GM12878 (cell line): ENCODE measurements at regions not wholly inside any gene's neighbourhood (a gene's known extent, or its start where the extent isn't known, plus 50 kb on each side); places are given as distances from the start of the nearest gene placed in this dataset.

Source experiments
- ATAC-seq: fragments of 200-7000 bp; cut with Tn5 transposase; 3 replicates; pipeline ENCODE4 v1.9.1; 2020; ENCODE audit warnings: mild to moderate bottlenecking, moderate library complexity
- BruUV-seq: library from RNA; stranded (reverse); fragments of 400-500 nt; replicated peaks from 2 replicates; lab custom pipeline; 2021; lab: Mats Ljungman, UMichigan
- CTCF ChIA-PET: fragments of 300-600 bp; sonication (Branson Sonifier 250); formaldehyde crosslinking; extraction: SDS; loops from one replicate; lab custom pipeline; 2021; ENCODE audit warnings: inconsistent platforms; lab: Yijun Ruan, JAX
- POLR2A ChIA-PET: fragments of 350-600 bp; formaldehyde crosslinking; extraction: SDS; loops from one replicate; lab custom pipeline; 2021; ENCODE audit warnings: inconsistent platforms; lab: Charles Lee
- RAD21 ChIA-PET: fragments of 300-600 bp; sonication (Branson Sonifier 250); formaldehyde crosslinking; loops from one replicate; lab custom pipeline; 2023; ENCODE audit warnings: antibody characterized with exemption; ENCODE audit not compliant: unreplicated experiment; lab: Charles Lee
- SMC1A ChIA-PET: fragments of 300-600 bp; sonication (Branson Sonifier 250); formaldehyde crosslinking; loops from one replicate; lab custom pipeline; 2023; ENCODE audit not compliant: unreplicated experiment, uncharacterized antibody; lab: Charles Lee
- DNase-seq: peaks from one replicate; pipeline ENCODE4 v3.0.0-alpha.2; 2011; ENCODE audit warnings: low read depth, low spot score
- FAIRE-seq: peaks from 3 replicates; lab custom pipeline; 2011; peaks lifted over from hg19 to GRCh38; lab: Jason Lieb, UNC
- H2AFZ ChIP-seq: 2 replicates; pipeline ENCODE4 v1.6.0; 2011; ENCODE audit warnings: low read depth, low read length, control low read depth; ENCODE audit not compliant: control insufficient read depth
- H3K27ac ChIP-seq: 2 replicates; pipeline ENCODE4 v1.5.1; 2011; ENCODE audit warnings: control low read depth; ENCODE audit not compliant: control insufficient read depth, insufficient read depth
- H3K27me3 ChIP-seq, 2 experiments: replicated peaks in 1 of 2; 2 replicates each; pipeline versions ENCODE4 v1.6.0 to v1.6.1; 2011; ENCODE audit warnings: low read length in 1 of 2; ENCODE audit not compliant: control insufficient read depth in 2 of 2, insufficient read depth in 2 of 2
- H3K36me3 ChIP-seq, 2 experiments: 2 replicates each; pipeline ENCODE4 v1.5.1; 2011; ENCODE audit warnings: low read length in 1 of 2; ENCODE audit not compliant: control insufficient read depth in 2 of 2, insufficient read depth in 2 of 2
- H3K4me1 ChIP-seq: 2 replicates; pipeline ENCODE4 v1.6.1; 2011; ENCODE audit warnings: mild to moderate bottlenecking, low read length, moderate library complexity, mixed read lengths; ENCODE audit not compliant: control insufficient read depth, insufficient read depth
- H3K4me2 ChIP-seq: 2 replicates; pipeline ENCODE4 v1.6.0; 2011; ENCODE audit warnings: control low read depth; ENCODE audit not compliant: control insufficient read depth, insufficient read depth
- H3K4me3 ChIP-seq: fragments of 200-600 bp; sonication (generic); 2 replicates; pipeline ENCODE4 v1.5.1; 2016
- H3K79me2 ChIP-seq: 2 replicates; pipeline ENCODE4 v1.6.0; 2011; ENCODE audit warnings: low read length; ENCODE audit not compliant: control insufficient read depth, insufficient read depth
- H3K9ac ChIP-seq: 2 replicates; pipeline ENCODE4 v1.8.0; 2011; ENCODE audit warnings: low read length, control low read depth, mixed read lengths; ENCODE audit not compliant: control insufficient read depth, insufficient read depth
- H3K9me3 ChIP-seq: replicated peaks from 3 replicates; pipeline ENCODE4 v1.5.1; 2011; ENCODE audit warnings: mild to moderate bottlenecking, low read length; ENCODE audit not compliant: control insufficient read depth, insufficient read depth
- H4K20me1 ChIP-seq: 2 replicates; pipeline ENCODE4 v1.6.0; 2011; ENCODE audit not compliant: control insufficient read depth, insufficient read depth
- CEBPB ChIP-seq, 2 experiments: fragments of 150-350 bp in 1 of 2; IDR thresholded peaks; 2 replicates each; pipeline ENCODE4 v1.6.1; 2012 to 2014; ENCODE audit warnings: low read depth in 2 of 2, low read length in 2 of 2, borderline replicate concordance in 1 of 2, inconsistent platforms in 1 of 2
- GABPA ChIP-seq: IDR thresholded peaks from 2 replicates; pipeline ENCODE4 v1.6.1; 2014; ENCODE audit warnings: antibody characterized with exemption, low read depth, mild to moderate bottlenecking, inconsistent platforms
- RUNX3 ChIP-seq: IDR thresholded peaks from 2 replicates; pipeline ENCODE4 v1.6.1; 2012; ENCODE audit warnings: low read length, inconsistent platforms
- TBL1XR1 ChIP-seq: IDR thresholded peaks from 2 replicates; pipeline ENCODE4 v1.6.1; 2012; ENCODE audit warnings: low read depth, low read length, improper control_type of control experiment
- WGBS: methylation state at CpG from one replicate; pipeline ENCODE4 v1.1.6; 2016; ENCODE audit warnings: low lambda C conversion rate; ENCODE audit not compliant: insufficient replicate concordance, insufficient coverage; ENCODE audit errors: missing lambda C conversion rate; 5-methylcytosine and 5-hydroxymethylcytosine counted together
- in situ Hi-C: fragments of 300-500 bp; cut with MboI; formaldehyde crosslinking; loops from 9 replicates; pipeline ENCODE4 v1.14.3; 2018; ENCODE audit warnings: mixed read lengths
- intact Hi-C: fragments of 100-400 bp; cut with micrococcal nuclease; formaldehyde crosslinking; loops from one replicate; pipeline ENCODE4 v1.14.2; 2022; ENCODE audit not compliant: unreplicated experiment
- TF ChIP-seq, protein P1 (sequence below): IDR thresholded peaks from 2 replicates; pipeline ENCODE4 v1.6.1; 2011; ENCODE audit warnings: low read depth, mild to moderate bottlenecking, low read length, moderate library complexity, borderline replicate concordance; ENCODE audit errors: extremely low read depth
- TF ChIP-seq, protein P2 (sequence below): fragments of 450-650 bp; IDR thresholded peaks from 2 replicates; pipeline ENCODE4 v1.6.1; 2017; ENCODE audit warnings: mild to moderate bottlenecking, moderate library complexity
- TF ChIP-seq, protein P3 (sequence below): fragments of 450-650 bp; IDR thresholded peaks from 2 replicates; pipeline ENCODE4 v1.6.1; 2017; ENCODE audit warnings: antibody characterized with exemption, mild to moderate bottlenecking, moderate library complexity
- TF ChIP-seq, protein P4 (sequence below): fragments of 450-650 bp; IDR thresholded peaks from 2 replicates; pipeline ENCODE4 v1.6.1; 2018; ENCODE audit warnings: mild to moderate bottlenecking, low read depth, moderate library complexity; ENCODE audit not compliant: partially characterized antibody
- TF ChIP-seq, protein P5 (sequence below): fragments of 450-650 bp; IDR thresholded peaks from 2 replicates; pipeline ENCODE4 v1.6.1; 2016; ENCODE audit warnings: mild to moderate bottlenecking, moderate library complexity, borderline replicate concordance

DNA sequence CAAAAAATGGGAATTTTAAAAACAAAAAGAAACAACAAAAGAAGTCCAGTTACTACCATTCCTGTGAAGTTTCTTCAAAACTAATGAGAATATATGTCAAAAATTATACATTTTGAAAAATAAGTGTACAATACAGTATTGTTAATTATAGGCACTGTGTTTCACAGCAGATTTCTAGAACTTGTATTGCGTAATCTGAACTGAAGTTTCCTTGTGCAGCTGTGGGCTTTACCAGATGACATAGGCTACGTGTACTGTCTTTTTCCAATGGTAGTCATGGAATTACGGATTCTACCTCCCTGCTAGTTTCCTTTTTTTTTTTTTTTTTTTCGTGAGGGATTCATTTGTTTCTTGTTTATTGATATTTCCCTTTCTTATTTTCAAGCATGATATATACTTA lies 113.8 kb upstream of the GABRA2 start:
- Histone ChIP-seq H3K4me3 (no peak overlapping the region), H4K20me1 (no peaks in the 10 kb centered on the region), H3K36me3 (no peaks in the 10 kb centered on the region), H3K9ac (no peak overlapping the region), H3K27me3 (no peaks in the 10 kb centered on the region), H3K9me3 (no peaks in the 10 kb centered on the region), H3K27ac (no peak overlapping the region), H3K4me2 (no peak overlapping the region), H3K79me2 (no peaks in the 10 kb centered on the region), H3K4me1 (no peaks in the 10 kb centered on the region), H2AFZ (no peak overlapping the region)
- RAD21 ChIA-PET, result no interaction called here
- BruUV-seq, result no TSS peak
- intact Hi-C loops (no loop called here), in situ Hi-C loops (no loop called here)
- DNase-seq (no peak), FAIRE-seq (no peak), ATAC-seq (no peak)
- 6% methylated on average over 4 of the region's 4 CpGs for WGBS
- POLR2A ChIA-PET, result no interaction called here
- SMC1A ChIA-PET, result interaction anchor here (1.4 kb wide), 1 partner anchor 7 kb away, joined by 4 read pairs; no protein-coding TSS in a partner anchor
- CTCF ChIA-PET, result interaction anchor here (0.6 kb wide), 1 partner anchor 558 kb away, joined by 4 read pairs; no protein-coding TSS in a partner anchor
- TF ChIP-seq, protein P1, sequence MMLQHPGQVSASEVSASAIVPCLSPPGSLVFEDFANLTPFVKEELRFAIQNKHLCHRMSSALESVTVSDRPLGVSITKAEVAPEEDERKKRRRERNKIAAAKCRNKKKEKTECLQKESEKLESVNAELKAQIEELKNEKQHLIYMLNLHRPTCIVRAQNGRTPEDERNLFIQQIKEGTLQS, result no peak
- TF ChIP-seq, protein P2, sequence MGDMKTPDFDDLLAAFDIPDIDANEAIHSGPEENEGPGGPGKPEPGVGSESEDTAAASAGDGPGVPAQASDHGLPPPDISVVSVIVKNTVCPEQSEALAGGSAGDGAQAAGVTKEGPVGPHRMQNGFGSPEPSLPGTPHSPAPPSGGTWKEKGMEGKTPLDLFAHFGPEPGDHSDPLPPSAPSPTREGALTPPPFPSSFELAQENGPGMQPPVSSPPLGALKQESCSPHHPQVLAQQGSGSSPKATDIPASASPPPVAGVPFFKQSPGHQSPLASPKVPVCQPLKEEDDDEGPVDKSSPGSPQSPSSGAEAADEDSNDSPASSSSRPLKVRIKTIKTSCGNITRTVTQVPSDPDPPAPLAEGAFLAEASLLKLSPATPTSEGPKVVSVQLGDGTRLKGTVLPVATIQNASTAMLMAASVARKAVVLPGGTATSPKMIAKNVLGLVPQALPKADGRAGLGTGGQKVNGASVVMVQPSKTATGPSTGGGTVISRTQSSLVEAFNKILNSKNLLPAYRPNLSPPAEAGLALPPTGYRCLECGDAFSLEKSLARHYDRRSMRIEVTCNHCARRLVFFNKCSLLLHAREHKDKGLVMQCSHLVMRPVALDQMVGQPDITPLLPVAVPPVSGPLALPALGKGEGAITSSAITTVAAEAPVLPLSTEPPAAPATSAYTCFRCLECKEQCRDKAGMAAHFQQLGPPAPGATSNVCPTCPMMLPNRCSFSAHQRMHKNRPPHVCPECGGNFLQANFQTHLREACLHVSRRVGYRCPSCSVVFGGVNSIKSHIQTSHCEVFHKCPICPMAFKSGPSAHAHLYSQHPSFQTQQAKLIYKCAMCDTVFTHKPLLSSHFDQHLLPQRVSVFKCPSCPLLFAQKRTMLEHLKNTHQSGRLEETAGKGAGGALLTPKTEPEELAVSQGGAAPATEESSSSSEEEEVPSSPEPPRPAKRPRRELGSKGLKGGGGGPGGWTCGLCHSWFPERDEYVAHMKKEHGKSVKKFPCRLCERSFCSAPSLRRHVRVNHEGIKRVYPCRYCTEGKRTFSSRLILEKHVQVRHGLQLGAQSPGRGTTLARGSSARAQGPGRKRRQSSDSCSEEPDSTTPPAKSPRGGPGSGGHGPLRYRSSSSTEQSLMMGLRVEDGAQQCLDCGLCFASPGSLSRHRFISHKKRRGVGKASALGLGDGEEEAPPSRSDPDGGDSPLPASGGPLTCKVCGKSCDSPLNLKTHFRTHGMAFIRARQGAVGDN, result no peak
- no peak for TF ChIP-seq CEBPB (IDR thresholded peaks at IDR 0.05; ENCODE audit: borderline replicate concordance in 1 of 2, low read depth in 2 of 2, low read length in 2 of 2)
- TF ChIP-seq RUNX3, result no peak
- TF ChIP-seq TBL1XR1, result no peak
- TF ChIP-seq GABPA, result no peak
- TF ChIP-seq, protein P3, sequence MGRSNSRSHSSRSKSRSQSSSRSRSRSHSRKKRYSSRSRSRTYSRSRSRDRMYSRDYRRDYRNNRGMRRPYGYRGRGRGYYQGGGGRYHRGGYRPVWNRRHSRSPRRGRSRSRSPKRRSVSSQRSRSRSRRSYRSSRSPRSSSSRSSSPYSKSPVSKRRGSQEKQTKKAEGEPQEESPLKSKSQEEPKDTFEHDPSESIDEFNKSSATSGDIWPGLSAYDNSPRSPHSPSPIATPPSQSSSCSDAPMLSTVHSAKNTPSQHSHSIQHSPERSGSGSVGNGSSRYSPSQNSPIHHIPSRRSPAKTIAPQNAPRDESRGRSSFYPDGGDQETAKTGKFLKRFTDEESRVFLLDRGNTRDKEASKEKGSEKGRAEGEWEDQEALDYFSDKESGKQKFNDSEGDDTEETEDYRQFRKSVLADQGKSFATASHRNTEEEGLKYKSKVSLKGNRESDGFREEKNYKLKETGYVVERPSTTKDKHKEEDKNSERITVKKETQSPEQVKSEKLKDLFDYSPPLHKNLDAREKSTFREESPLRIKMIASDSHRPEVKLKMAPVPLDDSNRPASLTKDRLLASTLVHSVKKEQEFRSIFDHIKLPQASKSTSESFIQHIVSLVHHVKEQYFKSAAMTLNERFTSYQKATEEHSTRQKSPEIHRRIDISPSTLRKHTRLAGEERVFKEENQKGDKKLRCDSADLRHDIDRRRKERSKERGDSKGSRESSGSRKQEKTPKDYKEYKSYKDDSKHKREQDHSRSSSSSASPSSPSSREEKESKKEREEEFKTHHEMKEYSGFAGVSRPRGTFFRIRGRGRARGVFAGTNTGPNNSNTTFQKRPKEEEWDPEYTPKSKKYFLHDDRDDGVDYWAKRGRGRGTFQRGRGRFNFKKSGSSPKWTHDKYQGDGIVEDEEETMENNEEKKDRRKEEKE, result no peak
- TF ChIP-seq, protein P4, sequence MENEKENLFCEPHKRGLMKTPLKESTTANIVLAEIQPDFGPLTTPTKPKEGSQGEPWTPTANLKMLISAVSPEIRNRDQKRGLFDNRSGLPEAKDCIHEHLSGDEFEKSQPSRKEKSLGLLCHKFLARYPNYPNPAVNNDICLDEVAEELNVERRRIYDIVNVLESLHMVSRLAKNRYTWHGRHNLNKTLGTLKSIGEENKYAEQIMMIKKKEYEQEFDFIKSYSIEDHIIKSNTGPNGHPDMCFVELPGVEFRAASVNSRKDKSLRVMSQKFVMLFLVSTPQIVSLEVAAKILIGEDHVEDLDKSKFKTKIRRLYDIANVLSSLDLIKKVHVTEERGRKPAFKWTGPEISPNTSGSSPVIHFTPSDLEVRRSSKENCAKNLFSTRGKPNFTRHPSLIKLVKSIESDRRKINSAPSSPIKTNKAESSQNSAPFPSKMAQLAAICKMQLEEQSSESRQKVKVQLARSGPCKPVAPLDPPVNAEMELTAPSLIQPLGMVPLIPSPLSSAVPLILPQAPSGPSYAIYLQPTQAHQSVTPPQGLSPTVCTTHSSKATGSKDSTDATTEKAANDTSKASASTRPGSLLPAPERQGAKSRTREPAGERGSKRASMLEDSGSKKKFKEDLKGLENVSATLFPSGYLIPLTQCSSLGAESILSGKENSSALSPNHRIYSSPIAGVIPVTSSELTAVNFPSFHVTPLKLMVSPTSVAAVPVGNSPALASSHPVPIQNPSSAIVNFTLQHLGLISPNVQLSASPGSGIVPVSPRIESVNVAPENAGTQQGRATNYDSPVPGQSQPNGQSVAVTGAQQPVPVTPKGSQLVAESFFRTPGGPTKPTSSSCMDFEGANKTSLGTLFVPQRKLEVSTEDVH, result no peak
- TF ChIP-seq, protein P5, sequence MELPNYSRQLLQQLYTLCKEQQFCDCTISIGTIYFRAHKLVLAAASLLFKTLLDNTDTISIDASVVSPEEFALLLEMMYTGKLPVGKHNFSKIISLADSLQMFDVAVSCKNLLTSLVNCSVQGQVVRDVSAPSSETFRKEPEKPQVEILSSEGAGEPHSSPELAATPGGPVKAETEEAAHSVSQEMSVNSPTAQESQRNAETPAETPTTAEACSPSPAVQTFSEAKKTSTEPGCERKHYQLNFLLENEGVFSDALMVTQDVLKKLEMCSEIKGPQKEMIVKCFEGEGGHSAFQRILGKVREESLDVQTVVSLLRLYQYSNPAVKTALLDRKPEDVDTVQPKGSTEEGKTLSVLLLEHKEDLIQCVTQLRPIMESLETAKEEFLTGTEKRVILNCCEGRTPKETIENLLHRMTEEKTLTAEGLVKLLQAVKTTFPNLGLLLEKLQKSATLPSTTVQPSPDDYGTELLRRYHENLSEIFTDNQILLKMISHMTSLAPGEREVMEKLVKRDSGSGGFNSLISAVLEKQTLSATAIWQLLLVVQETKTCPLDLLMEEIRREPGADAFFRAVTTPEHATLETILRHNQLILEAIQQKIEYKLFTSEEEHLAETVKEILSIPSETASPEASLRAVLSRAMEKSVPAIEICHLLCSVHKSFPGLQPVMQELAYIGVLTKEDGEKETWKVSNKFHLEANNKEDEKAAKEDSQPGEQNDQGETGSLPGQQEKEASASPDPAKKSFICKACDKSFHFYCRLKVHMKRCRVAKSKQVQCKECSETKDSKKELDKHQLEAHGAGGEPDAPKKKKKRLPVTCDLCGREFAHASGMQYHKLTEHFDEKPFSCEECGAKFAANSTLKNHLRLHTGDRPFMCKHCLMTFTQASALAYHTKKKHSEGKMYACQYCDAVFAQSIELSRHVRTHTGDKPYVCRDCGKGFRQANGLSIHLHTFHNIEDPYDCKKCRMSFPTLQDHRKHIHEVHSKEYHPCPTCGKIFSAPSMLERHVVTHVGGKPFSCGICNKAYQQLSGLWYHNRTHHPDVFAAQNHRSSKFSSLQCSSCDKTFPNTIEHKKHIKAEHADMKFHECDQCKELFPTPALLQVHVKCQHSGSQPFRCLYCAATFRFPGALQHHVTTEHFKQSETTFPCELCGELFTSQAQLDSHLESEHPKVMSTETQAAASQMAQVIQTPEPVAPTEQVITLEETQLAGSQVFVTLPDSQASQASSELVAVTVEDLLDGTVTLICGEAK, result no peak
